Right lobe of liver (tissue), 4 donors: ENCODE measurements at regions not wholly inside any gene's neighbourhood (a gene's known extent, or its start where the extent isn't known, plus 50 kb on each side); places are given as distances from the start of the nearest gene placed in this dataset.

ENCODE experiments used
- POLR2A ChIP-seq: fragments of 450-650 bp; IDR thresholded peaks from one replicate; pipeline ENCODE4 v1.6.1; 2017; ENCODE audit warnings: antibody characterized with exemption, mild to moderate bottlenecking
- TF ChIP-seq, protein P1 (sequence below), 4 donors: fragments of 200-600 bp in 3 of 4; fragments of 450-650 bp in 1 of 4; IDR thresholded peaks; one replicate each; pipeline versions ENCODE4 v1.5.1 to v1.8.0; 2016 to 2022; ENCODE audit warnings: antibody characterized with exemption in 4 of 4, mild to moderate bottlenecking in 2 of 4
- donor health status: DM: no; HTN: no; CAD: no.
- donor health status: DM: no; HTN: no; CAD: no.
- donor health status: DM: no; HTN: yes; CAD: no.

DNA sequence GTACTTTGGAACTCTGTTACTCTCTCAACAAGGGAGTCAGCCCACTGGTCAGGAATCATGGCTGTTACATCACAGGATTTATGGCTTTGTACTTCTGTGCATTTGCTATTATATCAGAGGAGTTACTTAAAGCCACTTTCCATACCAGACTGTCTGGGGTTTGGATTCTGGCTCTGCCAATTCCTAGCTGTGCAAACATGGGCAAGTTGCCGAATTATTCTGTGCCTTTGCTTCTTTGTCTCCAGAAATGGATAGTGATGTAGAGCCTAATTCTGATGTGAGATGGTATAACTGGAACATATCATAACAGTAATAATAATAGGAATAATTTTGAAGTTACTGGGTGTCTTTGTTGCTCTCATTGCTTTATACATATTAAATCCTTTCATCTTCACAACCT lies 1047.3 kb upstream of the SEMA6A start:
- TF ChIP-seq, protein P1, sequence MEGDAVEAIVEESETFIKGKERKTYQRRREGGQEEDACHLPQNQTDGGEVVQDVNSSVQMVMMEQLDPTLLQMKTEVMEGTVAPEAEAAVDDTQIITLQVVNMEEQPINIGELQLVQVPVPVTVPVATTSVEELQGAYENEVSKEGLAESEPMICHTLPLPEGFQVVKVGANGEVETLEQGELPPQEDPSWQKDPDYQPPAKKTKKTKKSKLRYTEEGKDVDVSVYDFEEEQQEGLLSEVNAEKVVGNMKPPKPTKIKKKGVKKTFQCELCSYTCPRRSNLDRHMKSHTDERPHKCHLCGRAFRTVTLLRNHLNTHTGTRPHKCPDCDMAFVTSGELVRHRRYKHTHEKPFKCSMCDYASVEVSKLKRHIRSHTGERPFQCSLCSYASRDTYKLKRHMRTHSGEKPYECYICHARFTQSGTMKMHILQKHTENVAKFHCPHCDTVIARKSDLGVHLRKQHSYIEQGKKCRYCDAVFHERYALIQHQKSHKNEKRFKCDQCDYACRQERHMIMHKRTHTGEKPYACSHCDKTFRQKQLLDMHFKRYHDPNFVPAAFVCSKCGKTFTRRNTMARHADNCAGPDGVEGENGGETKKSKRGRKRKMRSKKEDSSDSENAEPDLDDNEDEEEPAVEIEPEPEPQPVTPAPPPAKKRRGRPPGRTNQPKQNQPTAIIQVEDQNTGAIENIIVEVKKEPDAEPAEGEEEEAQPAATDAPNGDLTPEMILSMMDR (IDR thresholded peaks at IDR 0.05): no peak
- TF ChIP-seq POLR2A: no peak
